ENCODE measurements at regions not wholly inside any gene's neighbourhood (a gene's known extent, or its start where the extent isn't known, plus 50 kb on each side); places are given as distances from the start of the nearest gene placed in this dataset.

DNA sequence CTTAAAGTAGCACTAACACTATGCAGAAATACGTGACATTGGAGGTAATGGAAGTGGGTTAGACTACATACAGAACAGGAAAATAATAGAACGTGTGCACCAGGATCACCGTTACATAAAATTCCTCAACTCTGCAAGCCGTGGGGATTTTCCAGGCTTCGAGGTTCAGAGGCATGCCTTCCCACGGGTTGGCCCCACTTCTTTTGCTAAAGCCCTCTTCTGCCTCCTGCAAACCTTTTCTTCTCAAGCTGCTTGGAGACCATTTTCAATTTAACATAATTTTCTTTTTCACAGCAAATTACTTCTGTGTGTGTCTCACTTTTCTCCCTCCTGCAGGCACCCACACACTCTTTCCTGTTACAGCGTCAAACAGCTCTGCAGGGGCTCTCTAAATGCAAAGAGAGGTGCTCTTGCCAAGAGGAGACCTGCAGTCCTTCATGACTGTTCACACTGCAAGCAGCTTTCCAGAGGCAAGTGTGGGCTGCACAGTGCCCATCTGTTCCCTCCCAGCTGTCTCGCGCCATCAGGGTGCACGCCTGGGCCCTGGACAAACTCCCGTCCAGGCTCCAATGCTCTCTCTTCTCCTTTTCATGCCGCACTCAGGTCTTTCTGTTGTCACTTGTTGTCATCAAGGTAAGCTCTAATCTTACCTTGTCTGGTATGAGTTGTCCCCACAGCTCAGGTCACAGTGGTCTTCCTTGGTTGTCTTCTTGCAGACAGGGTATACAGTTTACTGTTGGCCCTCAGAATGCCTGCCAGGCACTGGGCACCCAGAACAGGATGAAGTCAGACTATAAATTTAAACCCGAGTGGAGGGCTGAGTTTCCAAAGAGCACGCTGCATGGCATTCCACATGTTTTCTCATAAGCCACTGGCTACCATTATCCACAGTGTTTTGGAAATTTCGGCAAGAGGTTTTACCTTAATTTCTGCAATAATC is 164.8 kb upstream of the GGTLC1 start:
- Histone ChIP-seq H3K4me2 (no peak overlapping the region), H3K9me2 (ENCODE audit: insufficient read depth) (no peaks in the 10 kb centered on the region), H3K27ac (no peak overlapping the region), H3K4me1 (replicated peaks; ENCODE audit: insufficient read depth) (peaks cover 9% of the 10 kb centered on the region; the same call in 1 of the 2 replicates), H3K4me3 (no peak overlapping the region), H4K20me1 (ENCODE audit: insufficient read depth) (no peaks in the 10 kb centered on the region), H3K79me2 (ENCODE audit: low read depth) (no peaks in the 10 kb centered on the region), H3K27me3 (ENCODE audit: insufficient read depth, low read depth) (no peaks in the 10 kb centered on the region), H3K36me3 (ENCODE audit: low read depth) (no peaks in the 10 kb centered on the region), H3K9me3 (ENCODE audit: insufficient read depth, low read depth) (no peaks in the 10 kb centered on the region), H3F3A (ENCODE audit: insufficient read depth, low read depth) (no peaks in the 10 kb centered on the region), H2AFZ (no peak overlapping the region)
- ChIA-PET CTCF (no interaction called here), POLR2A (ENCODE audit: unreplicated experiment) (no interaction called here)
- TF ChIP-seq, protein P1, sequence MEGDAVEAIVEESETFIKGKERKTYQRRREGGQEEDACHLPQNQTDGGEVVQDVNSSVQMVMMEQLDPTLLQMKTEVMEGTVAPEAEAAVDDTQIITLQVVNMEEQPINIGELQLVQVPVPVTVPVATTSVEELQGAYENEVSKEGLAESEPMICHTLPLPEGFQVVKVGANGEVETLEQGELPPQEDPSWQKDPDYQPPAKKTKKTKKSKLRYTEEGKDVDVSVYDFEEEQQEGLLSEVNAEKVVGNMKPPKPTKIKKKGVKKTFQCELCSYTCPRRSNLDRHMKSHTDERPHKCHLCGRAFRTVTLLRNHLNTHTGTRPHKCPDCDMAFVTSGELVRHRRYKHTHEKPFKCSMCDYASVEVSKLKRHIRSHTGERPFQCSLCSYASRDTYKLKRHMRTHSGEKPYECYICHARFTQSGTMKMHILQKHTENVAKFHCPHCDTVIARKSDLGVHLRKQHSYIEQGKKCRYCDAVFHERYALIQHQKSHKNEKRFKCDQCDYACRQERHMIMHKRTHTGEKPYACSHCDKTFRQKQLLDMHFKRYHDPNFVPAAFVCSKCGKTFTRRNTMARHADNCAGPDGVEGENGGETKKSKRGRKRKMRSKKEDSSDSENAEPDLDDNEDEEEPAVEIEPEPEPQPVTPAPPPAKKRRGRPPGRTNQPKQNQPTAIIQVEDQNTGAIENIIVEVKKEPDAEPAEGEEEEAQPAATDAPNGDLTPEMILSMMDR (conservative IDR thresholded peaks at IDR 0.05), result no peak
- TF ChIP-seq EZH2 (IDR thresholded peaks at IDR 0.05; ENCODE audit: low read depth), result no peak
- no TSS peak for BruUV-seq (replicated peaks)
- intact Hi-C loops (cut with micrococcal nuclease; ENCODE audit: unreplicated experiment), result no loop called here
- no peak for DNase-seq

DNA sequence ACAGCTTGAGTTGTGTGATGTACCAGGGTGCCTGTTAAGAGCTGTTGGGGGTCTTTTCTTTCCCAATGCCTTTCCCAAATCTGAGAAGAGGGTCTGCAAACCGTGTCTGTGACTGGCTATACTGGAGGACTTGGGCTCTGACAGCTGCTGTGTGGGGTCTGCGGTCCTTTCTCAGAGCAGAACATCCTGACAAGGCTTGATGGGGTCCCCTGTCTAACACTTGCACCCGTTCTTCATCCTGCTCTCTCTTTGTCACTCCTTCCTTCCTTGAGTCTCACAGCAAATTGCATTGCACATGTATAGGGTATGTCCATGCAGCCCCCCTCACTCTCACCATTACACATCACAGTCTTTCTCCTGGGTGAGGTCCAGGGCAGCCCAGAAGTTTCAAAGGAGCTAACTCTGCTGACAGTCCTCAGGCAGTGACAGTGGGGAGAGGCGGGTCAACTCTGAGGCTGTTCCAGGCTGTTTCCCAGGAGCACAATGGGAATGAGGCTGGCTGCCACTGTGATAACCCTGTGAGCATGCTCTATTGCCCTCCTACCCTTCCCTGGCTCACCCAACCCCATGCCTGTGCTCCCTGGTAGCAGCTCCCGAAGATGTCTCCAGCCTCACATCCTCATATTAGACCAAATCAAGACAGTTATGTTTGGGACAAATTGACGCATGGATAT is 163.2 kb upstream of the GGTLC1 start:
- no TSS peak for BruUV-seq (replicated peaks)
- Histone ChIP-seq H3K36me3 (ENCODE audit: low read depth) (no peaks in the 10 kb centered on the region), H3K27ac (no peak overlapping the region), H2AFZ (no peak overlapping the region), H3K4me2 (no peak overlapping the region), H3K9me2 (ENCODE audit: insufficient read depth) (no peaks in the 10 kb centered on the region), H3F3A (ENCODE audit: insufficient read depth, low read depth) (no peaks in the 10 kb centered on the region), H3K9me3 (ENCODE audit: insufficient read depth, low read depth) (no peaks in the 10 kb centered on the region), H3K4me1 (replicated peaks; ENCODE audit: insufficient read depth) (peaks cover 9% of the 10 kb centered on the region; the same call in 1 of the 2 replicates), H3K27me3 (ENCODE audit: insufficient read depth, low read depth) (no peaks in the 10 kb centered on the region), H3K79me2 (ENCODE audit: low read depth) (no peaks in the 10 kb centered on the region), H3K4me3 (no peak overlapping the region), H4K20me1 (ENCODE audit: insufficient read depth) (no peaks in the 10 kb centered on the region)
- ChIA-PET POLR2A (ENCODE audit: unreplicated experiment) (no interaction called here), CTCF (interaction anchor here (0.6 kb wide), 1 partner anchor 228 kb away, joined by 4 read pairs; no protein-coding TSS in a partner anchor)
- intact Hi-C loops (cut with micrococcal nuclease; ENCODE audit: unreplicated experiment), result no loop called here
- TF ChIP-seq EZH2 (IDR thresholded peaks at IDR 0.05; ENCODE audit: low read depth), result no peak
- TF ChIP-seq, protein P1 (conservative IDR thresholded peaks at IDR 0.05), result no peak
- no peak for DNase-seq

DNA sequence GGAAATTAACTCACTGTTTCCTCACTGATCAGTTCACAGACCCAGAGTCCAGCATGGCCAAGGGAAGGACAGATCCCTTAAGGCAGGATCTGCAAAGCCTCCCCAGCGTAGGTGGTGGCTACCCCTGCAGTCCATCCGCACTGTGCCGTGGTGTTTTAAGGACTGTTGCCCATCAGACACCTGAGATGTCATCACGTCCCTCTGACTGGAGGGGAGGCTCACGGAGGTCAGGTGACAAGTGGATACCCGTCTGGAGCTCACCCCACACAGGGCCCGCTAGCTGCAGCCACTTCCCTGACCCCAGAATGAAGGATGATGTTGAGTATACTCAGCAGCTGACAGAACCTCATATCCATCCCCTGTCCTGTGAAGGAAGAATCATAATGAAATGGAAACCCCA is 161.8 kb upstream of the GGTLC1 start:
- no peaks in the 10 kb centered on the region for H3K36me3 ChIP-seq (ENCODE audit: low read depth)
- ChIA-PET POLR2A (ENCODE audit: unreplicated experiment) (no interaction called here), CTCF (no interaction called here)
- peaks cover 20% of the 10 kb centered on the region for H3K4me1 ChIP-seq (replicated peaks; ENCODE audit: insufficient read depth)
- TF ChIP-seq, protein P1 (conservative IDR thresholded peaks at IDR 0.05), result no peak
- TF ChIP-seq EZH2 (IDR thresholded peaks at IDR 0.05; ENCODE audit: low read depth), result no peak
- no peak overlapping the region for H3K4me2 ChIP-seq
- H3F3A ChIP-seq (ENCODE audit: insufficient read depth, low read depth), result 0 out of 2 replicates have a peak, but pooled peaks cover 8% of the 10 kb centered on the region
- H2AFZ ChIP-seq, result no peak overlapping the region
- no peaks in the 10 kb centered on the region for H3K9me2 ChIP-seq (ENCODE audit: insufficient read depth)
- H3K4me3 ChIP-seq, result no peak overlapping the region
- H3K27me3 ChIP-seq (ENCODE audit: insufficient read depth, low read depth), result no peaks in the 10 kb centered on the region
- H3K79me2 ChIP-seq (ENCODE audit: low read depth), result no peaks in the 10 kb centered on the region
- H4K20me1 ChIP-seq (ENCODE audit: insufficient read depth), result no peaks in the 10 kb centered on the region
- no peak overlapping the region for H3K27ac ChIP-seq
- no TSS peak for BruUV-seq (replicated peaks)
- no peaks in the 10 kb centered on the region for H3K9me3 ChIP-seq (ENCODE audit: insufficient read depth, low read depth)
- intact Hi-C loops (cut with micrococcal nuclease; ENCODE audit: unreplicated experiment), result no loop called here
- no peak for DNase-seq
